K562 (cell line): ENCODE measurements at regions not wholly inside any gene's neighbourhood (a gene's known extent, or its start where the extent isn't known, plus 50 kb on each side); places are given as distances from the start of the nearest gene placed in this dataset.
A peak's percentile ranks its signal among the peaks of the same experiment; 100 is the strongest.

Source experiments
- ATAC-seq: fragments of 200-7000 bp; cut with Tn5 transposase; 3 replicates; pipeline ENCODE4 v1.9.1; 2020; ENCODE audit warnings: moderate library complexity
- BruUV-seq: library from RNA; stranded (reverse); fragments of 400-500 nt; replicated peaks from 2 replicates; lab custom pipeline; 2021; lab: Mats Ljungman, UMichigan
- CTCF ChIA-PET: fragments of 300-600 bp; formaldehyde crosslinking; extraction: SDS; loops from one replicate; lab custom pipeline; 2021; ENCODE audit warnings: low intra/inter-chr PET ratio; lab: Yijun Ruan, JAX
- POLR2A ChIA-PET: fragments of 300-600, 350-650 bp; sonication (Branson Sonifier 250); formaldehyde crosslinking; extraction: SDS; loops from one replicate; lab custom pipeline; 2021; ENCODE audit warnings: antibody characterized with exemption, inconsistent platforms; lab: Yijun Ruan, JAX
- DNase-seq, 4 experiments: peaks; one replicate each; pipeline versions ENCODE4 v3.0.0 to v3.0.0-alpha.2; 2011 to 2018; ENCODE audit warnings: low spot score in 3 of 4, mixed read lengths in 3 of 4; ENCODE audit errors: extremely low read depth in 1 of 4
- FAIRE-seq: peaks from 2 replicates; lab custom pipeline; 2011; peaks lifted over from hg19 to GRCh38; lab: Jason Lieb, UNC
- H2AFZ ChIP-seq: 2 replicates; pipeline ENCODE4 v1.6.0; 2011; ENCODE audit warnings: low read depth, low read length, control low read depth, inconsistent platforms
- H3K27ac ChIP-seq: fragments of 200-600 bp; 3 replicates; pipeline ENCODE4 v1.8.0; 2011; ENCODE audit warnings: low read depth, mild to moderate bottlenecking, control low read depth, inconsistent platforms, low read length, moderate library complexity, mixed read lengths; ENCODE audit errors: extremely low read depth
- H3K27me3 ChIP-seq, 2 experiments: fragments of 300-600 bp in 1 of 2; 2 replicates in 1 of 2; 3 replicates in 1 of 2; pipeline versions ENCODE4 v1.6.0 to v1.8.0; 2011; ENCODE audit warnings: inconsistent platforms in 2 of 2, low read length in 2 of 2, mild to moderate bottlenecking in 1 of 2, mixed read lengths in 1 of 2, moderate library complexity in 1 of 2; ENCODE audit not compliant: control insufficient read depth in 2 of 2, insufficient read depth in 2 of 2
- H3K36me3 ChIP-seq: fragments of 300-600 bp; 3 replicates; pipeline ENCODE4 v1.8.0; 2011; ENCODE audit warnings: mild to moderate bottlenecking, low read length, inconsistent platforms; ENCODE audit not compliant: control insufficient read depth, insufficient read depth
- H3K4me1 ChIP-seq, 2 experiments: fragments of 200-600 bp in 1 of 2; replicated peaks in 1 of 2; 2 replicates in 1 of 2; 3 replicates in 1 of 2; pipeline versions ENCODE4 v1.5.1 to v1.8.0; 2011; ENCODE audit warnings: inconsistent platforms in 2 of 2, low read length in 2 of 2, mild to moderate bottlenecking in 1 of 2, mixed read lengths in 1 of 2, moderate library complexity in 1 of 2; ENCODE audit not compliant: control insufficient read depth in 2 of 2, insufficient read depth in 2 of 2
- H3K4me2 ChIP-seq: 2 replicates; pipeline ENCODE4 v1.6.1; 2011; ENCODE audit warnings: low read length, control low read depth, inconsistent platforms, mixed read lengths; ENCODE audit not compliant: insufficient read depth
- H3K4me3 ChIP-seq: fragments of 200-600 bp; sonication (generic), shearing (Covaris generic); 2 replicates; pipeline ENCODE4 v1.5.1; 2016; ENCODE audit warnings: control low read depth, inconsistent platforms
- H3K79me2 ChIP-seq: fragments of 200-600 bp; 3 replicates; pipeline ENCODE4 v1.8.0; 2011; ENCODE audit warnings: low read length, inconsistent platforms; ENCODE audit not compliant: control insufficient read depth, insufficient read depth
- H3K9ac ChIP-seq, 2 experiments: 2 replicates each; pipeline versions ENCODE4 v1.6.0 to v1.6.1; 2011; ENCODE audit warnings: low read depth in 2 of 2, low read length in 2 of 2, control low read depth in 1 of 2, inconsistent platforms in 1 of 2, mild to moderate bottlenecking in 1 of 2, mixed read lengths in 1 of 2; ENCODE audit not compliant: insufficient read depth in 1 of 2
- H3K9me1 ChIP-seq: one replicate; pipeline ENCODE4 v1.6.0; 2011; ENCODE audit warnings: inconsistent platforms, mild to moderate bottlenecking, low read length, moderate library complexity; ENCODE audit not compliant: control insufficient read depth, insufficient read depth
- H3K9me3 ChIP-seq: replicated peaks from 2 replicates; pipeline ENCODE4 v1.5.1; 2011; ENCODE audit warnings: low read depth, low read length, inconsistent platforms; ENCODE audit not compliant: control insufficient read depth, insufficient read depth
- H4K20me1 ChIP-seq: replicated peaks from 2 replicates; pipeline ENCODE4 v1.6.1; 2011; ENCODE audit warnings: low read length, inconsistent platforms, mixed read lengths; ENCODE audit not compliant: control insufficient read depth, insufficient read depth
- ARID2 ChIP-seq: fragments of 450-650 bp; IDR thresholded peaks from 2 replicates; pipeline ENCODE4 v1.6.1; 2017; ENCODE audit warnings: antibody characterized with exemption, mild to moderate bottlenecking
- BDP1 ChIP-seq: IDR thresholded peaks from 3 replicates; pipeline ENCODE4 v1.6.1; 2011; ENCODE audit not compliant: insufficient read length, insufficient read depth
- BRD4 ChIP-seq: fragments of 200-600 bp; sonication (generic); IDR thresholded peaks from 2 replicates; pipeline ENCODE4 v1.6.1; 2017; ENCODE audit warnings: inconsistent platforms
- CREB3L1 ChIP-seq: fragments of 450-650 bp; IDR thresholded peaks from 2 replicates; pipeline ENCODE4 v1.6.1; 2014; ENCODE audit warnings: low read depth, mild to moderate bottlenecking, moderate library complexity, borderline replicate concordance
- FOXA3 ChIP-seq, 2 experiments: fragments of 450-650 bp in 1 of 2; sonication (generic) in 1 of 2; formaldehyde crosslinking; IDR thresholded peaks in 1 of 2; conservative IDR thresholded peaks in 1 of 2; 2 replicates each; pipeline versions ENCODE4 v1.4.0 to v1.8.0; 2020 to 2022; ENCODE audit warnings: mild to moderate bottlenecking in 2 of 2, missing genetic modification reagents in 1 of 2
- HNRNPUL1 ChIP-seq: fragments of 200-400 bp; formaldehyde crosslinking; IDR thresholded peaks from 2 replicates; pipeline ENCODE4 v1.6.1; 2017; ENCODE audit warnings: low read length
- MBD2 ChIP-seq: sonication (generic); IDR thresholded peaks from 2 replicates; pipeline ENCODE4 v1.6.1; 2016; ENCODE audit warnings: low read depth, borderline replicate concordance
- MTA1 ChIP-seq: fragments of 450-650 bp; IDR thresholded peaks from 2 replicates; pipeline ENCODE4 v1.6.1; 2017; ENCODE audit warnings: borderline replicate concordance
- RNF2 ChIP-seq: sonication (generic); IDR thresholded peaks from 2 replicates; pipeline ENCODE4 v1.6.1; 2016
- TGIF2 ChIP-seq: sonication (generic); formaldehyde crosslinking; IDR thresholded peaks from 2 replicates; pipeline ENCODE4 v1.8.1; 2022; ENCODE audit warnings: mild to moderate bottlenecking, missing genetic modification reagents, moderate library complexity
- ZKSCAN3 ChIP-seq: fragments of 250-450 bp; sonication (Bioruptor Pico); IDR thresholded peaks from 2 replicates; pipeline ENCODE4 v1.4.0; 2020
- ZNF512 ChIP-seq: IDR thresholded peaks from 2 replicates; pipeline ENCODE4 v1.6.1; 2016; ENCODE audit warnings: missing genetic modification characterization, missing compliant biosample characterization
- ZNF57 ChIP-seq: fragments of 450-650 bp; formaldehyde crosslinking; IDR thresholded peaks from 2 replicates; pipeline ENCODE4 v1.4.0; 2020; ENCODE audit warnings: mild to moderate bottlenecking, moderate library complexity
- ZNF778 ChIP-seq: fragments of 450-650 bp; formaldehyde crosslinking; IDR thresholded peaks from 2 replicates; pipeline ENCODE4 v1.4.0; 2020; ENCODE audit warnings: mild to moderate bottlenecking, moderate library complexity
- ZNF785 ChIP-seq: fragments of 250-450 bp; sonication (Bioruptor Pico); IDR thresholded peaks from 2 replicates; pipeline ENCODE4 v1.4.0; 2020; ENCODE audit warnings: mild to moderate bottlenecking
- ZSCAN32 ChIP-seq: fragments of 450-650 bp; formaldehyde crosslinking; IDR thresholded peaks from 2 replicates; pipeline ENCODE4 v1.4.0; 2020; ENCODE audit warnings: mild to moderate bottlenecking, moderate library complexity
- WGBS: fragments of 100-300 bp; shearing (Covaris generic); methylation state at CpG from one replicate; pipeline ENCODE4 v1.1.6; 2016; ENCODE audit warnings: low coverage, mixed read lengths; ENCODE audit not compliant: insufficient coverage; ENCODE audit errors: missing lambda C conversion rate; 5-methylcytosine and 5-hydroxymethylcytosine counted together
- in situ Hi-C: fragments of 300-500 bp; cut with MboI; formaldehyde crosslinking; loops from 4 replicates; pipeline ENCODE4 v1.15.0; 2018; ENCODE audit warnings: inconsistent platforms, mixed read lengths
- intact Hi-C: fragments of 100-400 bp; cut with micrococcal nuclease; formaldehyde crosslinking; loops from 2 replicates; pipeline ENCODE4 v1.14.2; 2022
- TF ChIP-seq, protein P1 (sequence below): sonication (generic); formaldehyde crosslinking; IDR thresholded peaks from 2 replicates; pipeline ENCODE4 v1.8.0; 2023; ENCODE audit warnings: missing genetic modification reagents, mild to moderate bottlenecking, borderline replicate concordance

- Histone ChIP-seq H3K4me3 (no peak overlapping the region), H3K9ac (no peak overlapping the region), H3K4me1 (peaks cover 0 to 3% of the 10 kb centered on the region in 2 experiments; a peak in 2 of 5 replicates), H3K9me3 (no peaks in the 10 kb centered on the region), H3K9me1 (no peaks in the 10 kb centered on the region), H3K79me2 (no peaks in the 10 kb centered on the region), H2AFZ (no peak overlapping the region), H3K36me3 (no peaks in the 10 kb centered on the region), H3K27ac (no peak overlapping the region), H3K4me2 (no peak overlapping the region), H4K20me1 (no peaks in the 10 kb centered on the region), H3K27me3 (peaks cover 0 to 4% of the 10 kb centered on the region in 2 experiments; a peak in 2 of 5 replicates)
- in situ Hi-C loops = no loop called here
- WGBS = 2% methylated on average over 3 of the region's 3 CpGs
- BruUV-seq = no TSS peak
- POLR2A ChIA-PET = interaction anchor here (0.8 to 2.0 kb wide), 3 partner anchors 12 to 41 kb away, joined by 3 to 7 read pairs (median 4); no protein-coding TSS in a partner anchor
- CTCF ChIA-PET = no interaction called here
- intact Hi-C loops = no loop called here
- FAIRE-seq = peak; percentile 56
- DNase-seq = peak in 1 of 4 experiments; percentile 3
- ATAC-seq = no peak
- TF ChIP-seq, protein P1, sequence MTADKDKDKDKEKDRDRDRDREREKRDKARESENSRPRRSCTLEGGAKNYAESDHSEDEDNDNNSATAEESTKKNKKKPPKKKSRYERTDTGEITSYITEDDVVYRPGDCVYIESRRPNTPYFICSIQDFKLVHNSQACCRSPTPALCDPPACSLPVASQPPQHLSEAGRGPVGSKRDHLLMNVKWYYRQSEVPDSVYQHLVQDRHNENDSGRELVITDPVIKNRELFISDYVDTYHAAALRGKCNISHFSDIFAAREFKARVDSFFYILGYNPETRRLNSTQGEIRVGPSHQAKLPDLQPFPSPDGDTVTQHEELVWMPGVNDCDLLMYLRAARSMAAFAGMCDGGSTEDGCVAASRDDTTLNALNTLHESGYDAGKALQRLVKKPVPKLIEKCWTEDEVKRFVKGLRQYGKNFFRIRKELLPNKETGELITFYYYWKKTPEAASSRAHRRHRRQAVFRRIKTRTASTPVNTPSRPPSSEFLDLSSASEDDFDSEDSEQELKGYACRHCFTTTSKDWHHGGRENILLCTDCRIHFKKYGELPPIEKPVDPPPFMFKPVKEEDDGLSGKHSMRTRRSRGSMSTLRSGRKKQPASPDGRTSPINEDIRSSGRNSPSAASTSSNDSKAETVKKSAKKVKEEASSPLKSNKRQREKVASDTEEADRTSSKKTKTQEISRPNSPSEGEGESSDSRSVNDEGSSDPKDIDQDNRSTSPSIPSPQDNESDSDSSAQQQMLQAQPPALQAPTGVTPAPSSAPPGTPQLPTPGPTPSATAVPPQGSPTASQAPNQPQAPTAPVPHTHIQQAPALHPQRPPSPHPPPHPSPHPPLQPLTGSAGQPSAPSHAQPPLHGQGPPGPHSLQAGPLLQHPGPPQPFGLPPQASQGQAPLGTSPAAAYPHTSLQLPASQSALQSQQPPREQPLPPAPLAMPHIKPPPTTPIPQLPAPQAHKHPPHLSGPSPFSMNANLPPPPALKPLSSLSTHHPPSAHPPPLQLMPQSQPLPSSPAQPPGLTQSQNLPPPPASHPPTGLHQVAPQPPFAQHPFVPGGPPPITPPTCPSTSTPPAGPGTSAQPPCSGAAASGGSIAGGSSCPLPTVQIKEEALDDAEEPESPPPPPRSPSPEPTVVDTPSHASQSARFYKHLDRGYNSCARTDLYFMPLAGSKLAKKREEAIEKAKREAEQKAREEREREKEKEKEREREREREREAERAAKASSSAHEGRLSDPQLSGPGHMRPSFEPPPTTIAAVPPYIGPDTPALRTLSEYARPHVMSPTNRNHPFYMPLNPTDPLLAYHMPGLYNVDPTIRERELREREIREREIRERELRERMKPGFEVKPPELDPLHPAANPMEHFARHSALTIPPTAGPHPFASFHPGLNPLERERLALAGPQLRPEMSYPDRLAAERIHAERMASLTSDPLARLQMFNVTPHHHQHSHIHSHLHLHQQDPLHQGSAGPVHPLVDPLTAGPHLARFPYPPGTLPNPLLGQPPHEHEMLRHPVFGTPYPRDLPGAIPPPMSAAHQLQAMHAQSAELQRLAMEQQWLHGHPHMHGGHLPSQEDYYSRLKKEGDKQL (CRISPR knock-in tag) = no peak
- TF ChIP-seq TGIF2 (CRISPR knock-in tag) = no peak
- TF ChIP-seq RNF2 = no peak
- TF ChIP-seq ZNF778 (CRISPR knock-in tag) = no peak
- no peak for TF ChIP-seq CREB3L1
- TF ChIP-seq ZNF512 (tag) = no peak
- no peak for TF ChIP-seq ARID2
- no peak for TF ChIP-seq BRD4
- no peak for TF ChIP-seq MBD2
- TF ChIP-seq ZKSCAN3 (CRISPR knock-in tag) = no peak
- no peak for TF ChIP-seq FOXA3 (CRISPR knock-in tag; conservative IDR thresholded peaks at IDR 0.05 in 1 of 2, IDR thresholded peaks at IDR 0.05 in 1 of 2)
- no peak for TF ChIP-seq MTA1
- TF ChIP-seq ZSCAN32 (CRISPR knock-in tag) = no peak
- TF ChIP-seq ZNF785 (CRISPR knock-in tag) = no peak
- TF ChIP-seq BDP1 = no peak
- TF ChIP-seq ZNF57 (CRISPR knock-in tag) = no peak
- no peak for TF ChIP-seq HNRNPUL1
Measured at GRCh38 chr1:113190078-113190477, 117.1 kb downstream of the LRIG2 start.
